Esophagus muscularis mucosa (tissue), 4 donors: ENCODE measurements at regions not wholly inside any gene's neighbourhood (a gene's known extent, or its start where the extent isn't known, plus 50 kb on each side); places are given as distances from the start of the nearest gene placed in this dataset.

ENCODE experiments used
- CTCF ChIP-seq, 3 experiments: fragments of 200-600 bp in 2 of 3; fragments of 450-650 bp in 1 of 3; sonication (generic) in 2 of 3; IDR thresholded peaks; one replicate each; pipeline ENCODE4 v1.5.1; 2017 to 2019; ENCODE audit warnings: antibody characterized with exemption in 3 of 3, mild to moderate bottlenecking in 2 of 3, moderate library complexity in 1 of 3
- EP300 ChIP-seq: sonication (generic); formaldehyde crosslinking; IDR thresholded peaks from one replicate; pipeline ENCODE4 v1.6.1; 2017; ENCODE audit warnings: antibody characterized with exemption
- POLR2A ChIP-seq: fragments of 450-650 bp; IDR thresholded peaks from one replicate; pipeline ENCODE4 v1.6.1; 2017; ENCODE audit warnings: antibody characterized with exemption, moderate library complexity, mild to moderate bottlenecking, low read depth
- POLR2AphosphoS5 ChIP-seq, 2 donors: sonication (generic); formaldehyde crosslinking; IDR thresholded peaks; one replicate each; pipeline ENCODE4 v1.6.1; 2017; ENCODE audit warnings: antibody characterized with exemption in 2 of 2

GRCh38 chr6:114874410-114874809 lies 531.6 kb upstream of the HS3ST5 start:
- TF ChIP-seq CTCF (IDR thresholded peaks at IDR 0.05) = no peak
- no peak for TF ChIP-seq POLR2AphosphoS5 (IDR thresholded peaks at IDR 0.05)
- no peak for TF ChIP-seq POLR2A
- TF ChIP-seq EP300 = no peak
